ENCODE measurements at regions not wholly inside any gene's neighbourhood (a gene's known extent, or its start where the extent isn't known, plus 50 kb on each side); places are given as distances from the start of the nearest gene placed in this dataset.

DNA sequence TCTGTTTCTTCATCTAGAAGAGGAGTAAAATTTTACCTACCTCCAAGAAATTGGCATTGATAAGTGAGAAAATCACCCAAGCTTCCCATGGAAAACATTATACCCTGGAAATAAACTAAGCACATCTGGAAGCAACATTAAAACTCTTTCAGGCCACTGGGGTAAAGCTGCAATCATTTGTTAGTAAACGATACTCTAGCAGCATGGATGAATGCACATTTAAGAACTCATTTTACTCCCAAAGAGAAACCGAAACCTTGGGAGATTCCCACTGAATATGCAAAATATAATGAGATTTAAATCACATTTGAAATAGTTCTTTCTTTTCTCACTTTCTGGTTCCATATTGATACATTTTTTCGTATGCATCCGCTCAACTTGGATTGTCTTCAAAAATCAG is 467.5 kb downstream of the EFNA5 start:
- Histone ChIP-seq H3K9me3 (no peaks in the 10 kb centered on the region), H3K4me3 (no peak overlapping the region), H3K27ac (no peak overlapping the region), H3K4me1 (no peaks in the 10 kb centered on the region), H3K27me3 (no peaks in the 10 kb centered on the region), H3K36me3 (no peaks in the 10 kb centered on the region)
- TF ChIP-seq CTCF (IDR thresholded peaks at IDR 0.05), result no peak
- WGBS, 2 donors, result 87 to 90% methylated on average over 4 of the region's 4 CpGs
- intact Hi-C loops (cut with DNase I), result no loop called here
- DNase-seq (no peak), ATAC-seq (no peak)

DNA sequence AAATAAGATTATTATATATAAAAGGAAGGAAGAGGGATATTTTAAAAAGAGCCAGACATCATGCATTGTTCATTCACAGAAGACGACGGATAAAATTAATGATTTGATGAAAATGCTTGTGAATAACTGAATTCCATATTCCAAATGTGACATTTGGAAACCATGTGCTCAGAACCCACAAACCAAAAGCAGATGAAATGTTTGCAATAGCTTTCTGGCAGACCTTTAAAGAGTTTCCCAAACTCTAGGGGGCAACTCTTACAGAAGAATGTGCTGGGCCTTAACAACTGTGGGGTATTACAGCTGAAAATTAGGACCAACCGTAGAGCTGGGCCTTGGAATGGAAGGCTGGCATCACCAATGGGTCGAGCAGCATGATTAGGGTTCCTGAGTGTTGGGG is 471.0 kb downstream of the EFNA5 start:
- Histone ChIP-seq H3K36me3 (no peaks in the 10 kb centered on the region), H3K4me3 (no peak overlapping the region), H3K4me1 (no peaks in the 10 kb centered on the region), H3K27me3 (no peaks in the 10 kb centered on the region), H3K27ac (no peak overlapping the region), H3K9me3 (no peaks in the 10 kb centered on the region)
- DNase-seq, result no peak
- WGBS, 2 donors, result 80 to 88% methylated on average over 4 of the region's 4 CpGs
- intact Hi-C loops (cut with DNase I), result no loop called here
- ATAC-seq, result no peak
- TF ChIP-seq CTCF (IDR thresholded peaks at IDR 0.05), result no peak

GRCh38 chr5:107196500-107197059 is 474.2 kb downstream of the EFNA5 start:
- H3K9me3 ChIP-seq, result no peaks in the 10 kb centered on the region
- H3K27me3 ChIP-seq, result no peaks in the 10 kb centered on the region
- no peak overlapping the region for H3K4me3 ChIP-seq
- TF ChIP-seq CTCF (IDR thresholded peaks at IDR 0.05), result no peak
- no peak for DNase-seq
- H3K36me3 ChIP-seq, result no peaks in the 10 kb centered on the region
- intact Hi-C loops (cut with DNase I), result no loop called here
- WGBS, 2 donors, result 67 to 83% methylated on average over 4 of the region's 4 CpGs
- ATAC-seq, result no peak
- H3K4me1 ChIP-seq, result no peaks in the 10 kb centered on the region
- no peak overlapping the region for H3K27ac ChIP-seq

GRCh38 chr5:107195890-107196395 is 474.8 kb downstream of the EFNA5 start:
- 78% methylated on average over 6 of the region's 6 CpGs for WGBS, 2 donors
- intact Hi-C loops (cut with DNase I), result no loop called here
- no peak for TF ChIP-seq CTCF (IDR thresholded peaks at IDR 0.05)

More at GRCh38 chr5:107195890-107196395, 474.8 kb downstream of the EFNA5 start:
- Histone ChIP-seq H3K4me3 (no peak overlapping the region), H3K36me3 (no peaks in the 10 kb centered on the region), H3K4me1 (no peaks in the 10 kb centered on the region), H3K27ac (no peak overlapping the region), H3K27me3 (no peaks in the 10 kb centered on the region), H3K9me3 (no peaks in the 10 kb centered on the region)
- DNase-seq, result no peak
- ATAC-seq, result no peak
